H9 (cell line): ENCODE measurements at regions not wholly inside any gene's neighbourhood (a gene's known extent, or its start where the extent isn't known, plus 50 kb on each side); places are given as distances from the start of the nearest gene placed in this dataset.

Experiments used
- DNase-seq: peaks from one replicate; pipeline ENCODE4 v3.0.0-alpha.2; 2017
- H2AFZ ChIP-seq: one replicate; pipeline ENCODE4 v1.6.1; 2013; ENCODE audit warnings: mild to moderate bottlenecking, low read length, control low read depth, moderate library complexity
- H2AK5ac ChIP-seq: 2 replicates; pipeline ENCODE4 v1.6.1; 2013; ENCODE audit warnings: low read length, control low read depth, mixed read lengths; ENCODE audit not compliant: insufficient read length
- H2BK120ac ChIP-seq: one replicate; pipeline ENCODE4 v1.6.1; 2013; ENCODE audit warnings: low read depth, mild to moderate bottlenecking, low read length, control low read depth, inconsistent platforms; ENCODE audit not compliant: poor library complexity, severe bottlenecking
- H2BK12ac ChIP-seq: 2 replicates; pipeline ENCODE4 v1.6.1; 2013; ENCODE audit warnings: low read length, control low read depth, mixed read lengths, low read depth; ENCODE audit not compliant: insufficient read length
- H2BK15ac ChIP-seq: 2 replicates; pipeline ENCODE4 v1.6.1; 2013; ENCODE audit warnings: low read depth, low read length, control low read depth
- H2BK20ac ChIP-seq: one replicate; pipeline ENCODE4 v1.6.1; 2013; ENCODE audit warnings: low read depth, mild to moderate bottlenecking, low read length, control low read depth, inconsistent platforms; ENCODE audit not compliant: poor library complexity, severe bottlenecking
- H2BK5ac ChIP-seq: 2 replicates; pipeline ENCODE4 v1.6.1; 2013; ENCODE audit warnings: low read length, control low read depth, mixed read lengths; ENCODE audit not compliant: insufficient read length
- H3K14ac ChIP-seq: 2 replicates; pipeline ENCODE4 v1.6.1; 2013; ENCODE audit warnings: low read length, control low read depth; ENCODE audit not compliant: insufficient read depth
- H3K18ac ChIP-seq: 2 replicates; pipeline ENCODE4 v1.6.1; 2013; ENCODE audit warnings: low read depth, mild to moderate bottlenecking, mixed read lengths, low read length, control low read depth; ENCODE audit not compliant: insufficient read length
- H3K23ac ChIP-seq: 2 replicates; pipeline ENCODE4 v1.6.1; 2013; ENCODE audit warnings: low read length, control low read depth, mixed read lengths, low read depth; ENCODE audit not compliant: insufficient read length
- H3K23me2 ChIP-seq: 2 replicates; pipeline ENCODE4 v1.6.1; 2013; ENCODE audit warnings: low read depth, mild to moderate bottlenecking, mixed read lengths, low read length, control low read depth; ENCODE audit not compliant: insufficient read length, poor library complexity, severe bottlenecking
- H3K27ac ChIP-seq: 2 replicates; pipeline ENCODE4 v1.5.1; 2013; ENCODE audit warnings: low read length, control low read depth, mixed read lengths, low read depth; ENCODE audit not compliant: insufficient read length
- H3K27me3 ChIP-seq: 2 replicates; pipeline ENCODE4 v1.6.1; 2013; ENCODE audit warnings: low read length, control low read depth, inconsistent platforms; ENCODE audit not compliant: insufficient read depth
- H3K4ac ChIP-seq: 2 replicates; pipeline ENCODE4 v1.6.1; 2013; ENCODE audit warnings: low read depth, mild to moderate bottlenecking, control low read depth, inconsistent platforms, low read length, moderate library complexity
- H3K4me1 ChIP-seq: 2 replicates; pipeline ENCODE4 v1.6.1; 2013; ENCODE audit warnings: low read length, control low read depth, inconsistent platforms; ENCODE audit not compliant: insufficient read depth
- H3K4me2 ChIP-seq: 2 replicates; pipeline ENCODE4 v1.6.1; 2013; ENCODE audit warnings: low read length, control low read depth, mixed read lengths; ENCODE audit not compliant: insufficient read length, insufficient read depth
- H3K56ac ChIP-seq: 2 replicates; pipeline ENCODE4 v1.6.1; 2013; ENCODE audit warnings: low read depth, mild to moderate bottlenecking, mixed read lengths, low read length, control low read depth; ENCODE audit not compliant: insufficient read length
- H3K79me1 ChIP-seq: 2 replicates; pipeline ENCODE4 v1.6.1; 2013; ENCODE audit warnings: low read depth, mild to moderate bottlenecking, moderate library complexity, low read length, control low read depth, inconsistent platforms; ENCODE audit not compliant: insufficient read depth, poor library complexity, severe bottlenecking
- H3K79me2 ChIP-seq: 2 replicates; pipeline ENCODE4 v1.6.1; 2013; ENCODE audit warnings: low read length, control low read depth, inconsistent platforms; ENCODE audit not compliant: insufficient read depth
- H3K9ac ChIP-seq: 2 replicates; pipeline ENCODE4 v1.6.1; 2013; ENCODE audit warnings: low read length, control low read depth, mixed read lengths; ENCODE audit not compliant: insufficient read length; ENCODE audit errors: extremely low read depth
- H3K9me3 ChIP-seq: one replicate; pipeline ENCODE4 v1.6.1; 2013; ENCODE audit warnings: low read depth, low read length, inconsistent platforms; ENCODE audit not compliant: control insufficient read depth
- H3T11ph ChIP-seq: one replicate; pipeline ENCODE4 v1.6.1; 2013; ENCODE audit warnings: mild to moderate bottlenecking, low read length, control low read depth, inconsistent platforms
- H4K20me1 ChIP-seq: one replicate; pipeline ENCODE4 v1.6.1; 2013; ENCODE audit not compliant: control insufficient read depth, insufficient read length, insufficient read depth
- H4K5ac ChIP-seq: 2 replicates; pipeline ENCODE4 v1.6.1; 2013; ENCODE audit warnings: low read depth, mild to moderate bottlenecking, mixed read lengths, low read length, control low read depth; ENCODE audit not compliant: insufficient read length
- H4K8ac ChIP-seq: replicated peaks from 2 replicates; pipeline ENCODE4 v1.6.1; 2013; ENCODE audit warnings: low read length, control low read depth, mixed read lengths, low read depth; ENCODE audit not compliant: insufficient read length
- H4K91ac ChIP-seq: 2 replicates; pipeline ENCODE4 v1.6.1; 2013; ENCODE audit warnings: low read depth, mild to moderate bottlenecking, moderate library complexity, mixed read lengths, low read length, control low read depth; ENCODE audit not compliant: insufficient read length
- H3K27ac Mint-ChIP-seq, 3 experiments: 2 replicates in 2 of 3; 3 replicates in 1 of 3; pipeline ENCODE4 v1.8.0; 2020 to 2021; ENCODE audit warnings: mixed read lengths in 3 of 3, mild to moderate bottlenecking in 1 of 3, moderate library complexity in 1 of 3
- H3K27me3 Mint-ChIP-seq: 2 replicates; pipeline ENCODE4 v1.8.0; 2021; ENCODE audit warnings: low read depth, mild to moderate bottlenecking, moderate library complexity, mixed read lengths
- H3K36me3 Mint-ChIP-seq, 3 experiments: 2 replicates in 2 of 3; 3 replicates in 1 of 3; pipeline ENCODE4 v1.8.0; 2020 to 2021; ENCODE audit warnings: low read depth in 3 of 3, mixed read lengths in 3 of 3; ENCODE audit not compliant: insufficient read depth in 1 of 3
- H3K4me1 Mint-ChIP-seq, 2 experiments: 2 replicates each; pipeline ENCODE4 v1.8.0; 2020; ENCODE audit warnings: mixed read lengths in 2 of 2
- H3K4me3 Mint-ChIP-seq, 2 experiments: 2 replicates in 1 of 2; 3 replicates in 1 of 2; pipeline ENCODE4 v1.8.0; 2020 to 2021; ENCODE audit warnings: mild to moderate bottlenecking in 2 of 2, mixed read lengths in 2 of 2, moderate library complexity in 1 of 2
- H3K9me3 Mint-ChIP-seq, 2 experiments: 2 replicates in 1 of 2; 3 replicates in 1 of 2; pipeline ENCODE4 v1.8.0; 2020; ENCODE audit warnings: mild to moderate bottlenecking in 2 of 2, mixed read lengths in 2 of 2, moderate library complexity in 1 of 2
- CTCF ChIP-seq: fragments of 200-600 bp; sonication (generic); conservative IDR thresholded peaks from 3 replicates; pipeline ENCODE4 v1.8.0; 2021; ENCODE audit warnings: antibody characterized with exemption, mild to moderate bottlenecking
- WGBS: extraction: QIAGEN DNeasy Blood & Tissue Kit; methylation state at CpG from one replicate; pipeline ENCODE4 v1.1.7; 2013; ENCODE audit warnings: missing lambda C conversion rate, low lambda C conversion rate, mixed read lengths; ENCODE audit not compliant: insufficient read length; ENCODE audit errors: extremely low coverage; 5-methylcytosine and 5-hydroxymethylcytosine counted together

- H4K8ac ChIP-seq: no peak overlapping the region
- no peak overlapping the region for H2AK5ac ChIP-seq
- no peak overlapping the region for H2BK20ac ChIP-seq
- Mint-ChIP-seq H3K27ac (no peak overlapping the region), H3K4me3 (no peak overlapping the region), H3K27me3 (peaks cover 4% of the 10 kb centered on the region), H3K4me1 (peaks cover 35 to 38% of the 10 kb centered on the region in 2 experiments), H3K36me3 (no peaks in the 10 kb centered on the region), H3K9me3 (no peaks in the 10 kb centered on the region; a peak in 1 of 5 replicates)
- H4K20me1 ChIP-seq: no peaks in the 10 kb centered on the region
- H3K4me1 ChIP-seq: 0 out of 2 replicates have a peak, but pooled peaks cover 2% of the 10 kb centered on the region
- no CpG with 5 or more reads among the region's 1 CpG for WGBS
- H3K56ac ChIP-seq: no peak overlapping the region
- no peak overlapping the region for H2BK5ac ChIP-seq
- H3K18ac ChIP-seq: no peak overlapping the region
- no peak overlapping the region for H2BK15ac ChIP-seq
- H3K9ac ChIP-seq: no peak overlapping the region
- H4K5ac ChIP-seq: no peak overlapping the region
- no peak overlapping the region for H2BK120ac ChIP-seq
- H3K79me2 ChIP-seq: no peaks in the 10 kb centered on the region
- H3K4ac ChIP-seq: no peak overlapping the region
- DNase-seq: no peak
- H3T11ph ChIP-seq: no peak overlapping the region
- no peaks in the 10 kb centered on the region for H3K23me2 ChIP-seq
- no peak overlapping the region for H2AFZ ChIP-seq
- no peak overlapping the region for H3K14ac ChIP-seq
- no peak overlapping the region for H4K91ac ChIP-seq
- no peak overlapping the region for H3K4me2 ChIP-seq
- no peaks in the 10 kb centered on the region for H3K79me1 ChIP-seq
- H3K23ac ChIP-seq: no peak overlapping the region
- no peak overlapping the region for H2BK12ac ChIP-seq
- no peaks in the 10 kb centered on the region for H3K27me3 ChIP-seq
- H3K27ac ChIP-seq: no peak overlapping the region
- H3K9me3 ChIP-seq: no peaks in the 10 kb centered on the region
- TF ChIP-seq CTCF: no peak
Observed at GRCh38 chr20:48331518-48332286, 496.1 kb downstream of the PREX1 start.
